ENCODE measurements at regions not wholly inside any gene's neighbourhood (a gene's known extent, or its start where the extent isn't known, plus 50 kb on each side); places are given as distances from the start of the nearest gene placed in this dataset.

DNA sequence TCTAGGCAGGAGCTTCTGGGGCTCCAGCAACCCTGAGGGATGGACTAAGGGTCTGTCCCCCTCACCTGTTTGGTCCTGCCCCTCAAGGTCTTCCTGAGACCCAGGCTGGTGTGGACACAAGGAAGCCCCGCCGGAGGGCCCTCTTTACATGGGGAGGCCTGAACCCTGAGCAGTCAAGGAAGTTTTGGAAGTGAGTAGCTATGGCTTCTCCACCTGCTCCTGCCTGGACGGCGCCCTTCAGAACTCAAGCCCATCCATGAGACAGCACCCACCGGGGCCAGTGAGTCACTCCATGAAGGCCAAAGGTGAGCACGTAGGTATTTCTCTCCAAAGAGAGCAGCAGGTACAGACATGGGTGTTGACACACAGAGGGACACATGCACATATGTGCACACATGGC, 98.2 kb upstream of the CTDP1 start:
- intact Hi-C loops (cut with micrococcal nuclease): no loop called here
- Histone ChIP-seq H3K36me3 (ENCODE audit: control insufficient read depth in 1 of 2, insufficient read depth in 2 of 2, low read length in 2 of 2) (no peaks in the 10 kb centered on the region), H3K4me2 (ENCODE audit: low read length) (no peak overlapping the region), H3K9me3 (ENCODE audit: control insufficient read depth in 1 of 2, insufficient read depth in 1 of 2, low read depth in 1 of 2, low read length in 2 of 2) (no peaks in the 10 kb centered on the region; a peak in 1 of 4 replicates), H3K27ac (ENCODE audit: low read depth, low read length) (no peak overlapping the region), H3K4me1 (ENCODE audit: control insufficient read depth in 1 of 2, insufficient read depth in 2 of 2, low read length in 2 of 2) (peaks cover 0 to 10% of the 10 kb centered on the region in 2 experiments; a peak in 2 of 4 replicates), H3K9me2 (ENCODE audit: insufficient read depth) (no peaks in the 10 kb centered on the region), H3K79me2 (ENCODE audit: insufficient read depth, low read length) (no peaks in the 10 kb centered on the region), H3K4me3 (replicated peaks in 1 of 2; ENCODE audit: low read depth in 1 of 2, low read length in 2 of 2) (no peak overlapping the region), H3K9ac (ENCODE audit: low read length) (no peak overlapping the region), H2AFZ (ENCODE audit: low read depth, low read length, poor library complexity, severe bottlenecking) (no peak overlapping the region), H4K20me1 (ENCODE audit: insufficient read depth) (no peaks in the 10 kb centered on the region), H3K27me3 (ENCODE audit: insufficient read depth, low read length) (no peaks in the 10 kb centered on the region)
- POLR2A ChIA-PET: no interaction called here
- no peak for ATAC-seq
- CTCF ChIA-PET: no interaction called here
- BruUV-seq (replicated peaks): no TSS peak
- no peak for DNase-seq (ENCODE audit: low read depth, low spot score)
- RAD21 ChIA-PET (ENCODE audit: low non-redundant PET in 1 of 2, low total read pairs in 2 of 2, uncharacterized antibody in 2 of 2, unreplicated experiment in 2 of 2): no interaction called here
- TF ChIP-seq, protein P1, sequence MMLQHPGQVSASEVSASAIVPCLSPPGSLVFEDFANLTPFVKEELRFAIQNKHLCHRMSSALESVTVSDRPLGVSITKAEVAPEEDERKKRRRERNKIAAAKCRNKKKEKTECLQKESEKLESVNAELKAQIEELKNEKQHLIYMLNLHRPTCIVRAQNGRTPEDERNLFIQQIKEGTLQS (IDR thresholded peaks at IDR 0.05): no peak
- TF ChIP-seq FOSL1 (IDR thresholded peaks at IDR 0.05; ENCODE audit: low read depth) (no peak), POLR2AphosphoS5 (IDR thresholded peaks at IDR 0.05; ENCODE audit: low read depth, low read length) (no peak), YY1 (IDR thresholded peaks at IDR 0.05; ENCODE audit: extremely low read depth, insufficient replicate concordance, low read depth, low read length) (no peak), ELF1 (IDR thresholded peaks at IDR 0.05; ENCODE audit: borderline replicate concordance, low read depth) (no peak), CEBPB (IDR thresholded peaks at IDR 0.05; ENCODE audit: low read depth) (no peak), POLR2A (IDR thresholded peaks at IDR 0.05; ENCODE audit: borderline replicate concordance, extremely low read depth, insufficient read depth, insufficient read length) (no peak), JUND (IDR thresholded peaks at IDR 0.05) (no peak), ZFX (IDR thresholded peaks at IDR 0.05) (no peak), ZNF274 (IDR thresholded peaks at IDR 0.05; ENCODE audit: low read depth, low read length) (no peak), TCF7L2 (IDR thresholded peaks at IDR 0.05; ENCODE audit: borderline replicate concordance, extremely low read depth, insufficient read depth, insufficient read length) (no peak), EGR1 (IDR thresholded peaks at IDR 0.05; ENCODE audit: low read depth) (no peak), RAD21 (IDR thresholded peaks at IDR 0.05; ENCODE audit: low read depth) (no peak), SRF (IDR thresholded peaks at IDR 0.05; ENCODE audit: low read depth) (no peak)
- TF ChIP-seq, protein P2, sequence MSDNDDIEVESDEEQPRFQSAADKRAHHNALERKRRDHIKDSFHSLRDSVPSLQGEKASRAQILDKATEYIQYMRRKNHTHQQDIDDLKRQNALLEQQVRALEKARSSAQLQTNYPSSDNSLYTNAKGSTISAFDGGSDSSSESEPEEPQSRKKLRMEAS (IDR thresholded peaks at IDR 0.05): no peak
- TF ChIP-seq, protein P3, sequence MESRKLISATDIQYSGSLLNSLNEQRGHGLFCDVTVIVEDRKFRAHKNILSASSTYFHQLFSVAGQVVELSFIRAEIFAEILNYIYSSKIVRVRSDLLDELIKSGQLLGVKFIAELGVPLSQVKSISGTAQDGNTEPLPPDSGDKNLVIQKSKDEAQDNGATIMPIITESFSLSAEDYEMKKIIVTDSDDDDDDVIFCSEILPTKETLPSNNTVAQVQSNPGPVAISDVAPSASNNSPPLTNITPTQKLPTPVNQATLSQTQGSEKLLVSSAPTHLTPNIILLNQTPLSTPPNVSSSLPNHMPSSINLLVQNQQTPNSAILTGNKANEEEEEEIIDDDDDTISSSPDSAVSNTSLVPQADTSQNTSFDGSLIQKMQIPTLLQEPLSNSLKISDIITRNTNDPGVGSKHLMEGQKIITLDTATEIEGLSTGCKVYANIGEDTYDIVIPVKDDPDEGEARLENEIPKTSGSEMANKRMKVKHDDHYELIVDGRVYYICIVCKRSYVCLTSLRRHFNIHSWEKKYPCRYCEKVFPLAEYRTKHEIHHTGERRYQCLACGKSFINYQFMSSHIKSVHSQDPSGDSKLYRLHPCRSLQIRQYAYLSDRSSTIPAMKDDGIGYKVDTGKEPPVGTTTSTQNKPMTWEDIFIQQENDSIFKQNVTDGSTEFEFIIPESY (IDR thresholded peaks at IDR 0.05; ENCODE audit: extremely low read depth, insufficient replicate concordance, low read length): no peak
- TF ChIP-seq, protein P4, sequence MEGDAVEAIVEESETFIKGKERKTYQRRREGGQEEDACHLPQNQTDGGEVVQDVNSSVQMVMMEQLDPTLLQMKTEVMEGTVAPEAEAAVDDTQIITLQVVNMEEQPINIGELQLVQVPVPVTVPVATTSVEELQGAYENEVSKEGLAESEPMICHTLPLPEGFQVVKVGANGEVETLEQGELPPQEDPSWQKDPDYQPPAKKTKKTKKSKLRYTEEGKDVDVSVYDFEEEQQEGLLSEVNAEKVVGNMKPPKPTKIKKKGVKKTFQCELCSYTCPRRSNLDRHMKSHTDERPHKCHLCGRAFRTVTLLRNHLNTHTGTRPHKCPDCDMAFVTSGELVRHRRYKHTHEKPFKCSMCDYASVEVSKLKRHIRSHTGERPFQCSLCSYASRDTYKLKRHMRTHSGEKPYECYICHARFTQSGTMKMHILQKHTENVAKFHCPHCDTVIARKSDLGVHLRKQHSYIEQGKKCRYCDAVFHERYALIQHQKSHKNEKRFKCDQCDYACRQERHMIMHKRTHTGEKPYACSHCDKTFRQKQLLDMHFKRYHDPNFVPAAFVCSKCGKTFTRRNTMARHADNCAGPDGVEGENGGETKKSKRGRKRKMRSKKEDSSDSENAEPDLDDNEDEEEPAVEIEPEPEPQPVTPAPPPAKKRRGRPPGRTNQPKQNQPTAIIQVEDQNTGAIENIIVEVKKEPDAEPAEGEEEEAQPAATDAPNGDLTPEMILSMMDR (IDR thresholded peaks at IDR 0.05 in 2 of 3, conservative IDR thresholded peaks at IDR 0.05 in 1 of 3; ENCODE audit: borderline replicate concordance in 1 of 3, insufficient read depth in 1 of 3, low read depth in 2 of 3, low read length in 2 of 3): no peak
- TF ChIP-seq, protein P5, sequence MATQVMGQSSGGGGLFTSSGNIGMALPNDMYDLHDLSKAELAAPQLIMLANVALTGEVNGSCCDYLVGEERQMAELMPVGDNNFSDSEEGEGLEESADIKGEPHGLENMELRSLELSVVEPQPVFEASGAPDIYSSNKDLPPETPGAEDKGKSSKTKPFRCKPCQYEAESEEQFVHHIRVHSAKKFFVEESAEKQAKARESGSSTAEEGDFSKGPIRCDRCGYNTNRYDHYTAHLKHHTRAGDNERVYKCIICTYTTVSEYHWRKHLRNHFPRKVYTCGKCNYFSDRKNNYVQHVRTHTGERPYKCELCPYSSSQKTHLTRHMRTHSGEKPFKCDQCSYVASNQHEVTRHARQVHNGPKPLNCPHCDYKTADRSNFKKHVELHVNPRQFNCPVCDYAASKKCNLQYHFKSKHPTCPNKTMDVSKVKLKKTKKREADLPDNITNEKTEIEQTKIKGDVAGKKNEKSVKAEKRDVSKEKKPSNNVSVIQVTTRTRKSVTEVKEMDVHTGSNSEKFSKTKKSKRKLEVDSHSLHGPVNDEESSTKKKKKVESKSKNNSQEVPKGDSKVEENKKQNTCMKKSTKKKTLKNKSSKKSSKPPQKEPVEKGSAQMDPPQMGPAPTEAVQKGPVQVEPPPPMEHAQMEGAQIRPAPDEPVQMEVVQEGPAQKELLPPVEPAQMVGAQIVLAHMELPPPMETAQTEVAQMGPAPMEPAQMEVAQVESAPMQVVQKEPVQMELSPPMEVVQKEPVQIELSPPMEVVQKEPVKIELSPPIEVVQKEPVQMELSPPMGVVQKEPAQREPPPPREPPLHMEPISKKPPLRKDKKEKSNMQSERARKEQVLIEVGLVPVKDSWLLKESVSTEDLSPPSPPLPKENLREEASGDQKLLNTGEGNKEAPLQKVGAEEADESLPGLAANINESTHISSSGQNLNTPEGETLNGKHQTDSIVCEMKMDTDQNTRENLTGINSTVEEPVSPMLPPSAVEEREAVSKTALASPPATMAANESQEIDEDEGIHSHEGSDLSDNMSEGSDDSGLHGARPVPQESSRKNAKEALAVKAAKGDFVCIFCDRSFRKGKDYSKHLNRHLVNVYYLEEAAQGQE (IDR thresholded peaks at IDR 0.05; ENCODE audit: low read depth): no peak
